ENCODE measurements at regions not wholly inside any gene's neighbourhood (a gene's known extent, or its start where the extent isn't known, plus 50 kb on each side); places are given as distances from the start of the nearest gene placed in this dataset.

- TF ChIP-seq CTCF (IDR thresholded peaks at IDR 0.05) (no peak), POLR2A (IDR thresholded peaks at IDR 0.05) (no peak)
Observed at GRCh38 chr11:91805293-91805692, 419.3 kb upstream of the FAT3 start.
